CD14-positive monocyte (primary cell): ENCODE measurements at regions not wholly inside any gene's neighbourhood (a gene's known extent, or its start where the extent isn't known, plus 50 kb on each side); places are given as distances from the start of the nearest gene placed in this dataset.
A peak's percentile ranks its signal among the peaks of the same experiment; 100 is the strongest.

Source experiments
- DNase-seq, 3 donors: peaks; one replicate each; pipeline ENCODE4 v3.0.0-alpha.2; 2011 to 2022
- H2AFZ ChIP-seq: 2 replicates; pipeline ENCODE4 v1.6.0; 2012; ENCODE audit warnings: mild to moderate bottlenecking, low read depth, low read length, inconsistent platforms; ENCODE audit not compliant: insufficient read depth, poor library complexity, severe bottlenecking
- H3K27ac ChIP-seq, 2 donors: 1 replicate in 1 of 2; 2 replicates in 1 of 2; pipeline ENCODE4 v1.5.1; 2012 to 2013; ENCODE audit warnings: low read length in 2 of 2, control low read depth in 1 of 2, inconsistent platforms in 1 of 2, low read depth in 1 of 2, mild to moderate bottlenecking in 1 of 2
- H3K27me3 ChIP-seq, 2 donors: one replicate each; pipeline versions ENCODE4 v1.6.0 to v1.6.1; 2011 to 2013; ENCODE audit warnings: low read length in 2 of 2; ENCODE audit not compliant: control insufficient read depth in 2 of 2, insufficient read depth in 2 of 2
- H3K36me3 ChIP-seq, 2 donors: replicated peaks in 1 of 2; 1 replicate in 1 of 2; 2 replicates in 1 of 2; pipeline versions ENCODE4 v1.5.1 to v1.6.1; 2012 to 2013; ENCODE audit warnings: low read length in 2 of 2, control low read depth in 1 of 2, inconsistent platforms in 1 of 2, mild to moderate bottlenecking in 1 of 2; ENCODE audit not compliant: insufficient read depth in 2 of 2, control insufficient read depth in 1 of 2
- H3K4me1 ChIP-seq, 2 donors: 1 replicate in 1 of 2; 2 replicates in 1 of 2; pipeline versions ENCODE4 v1.5.1 to v1.6.1; 2012 to 2013; ENCODE audit warnings: low read length in 2 of 2, control low read depth in 1 of 2, inconsistent platforms in 1 of 2, mild to moderate bottlenecking in 1 of 2, moderate library complexity in 1 of 2; ENCODE audit not compliant: insufficient read depth in 2 of 2, control insufficient read depth in 1 of 2
- H3K4me2 ChIP-seq: replicated peaks from 2 replicates; pipeline ENCODE3; 2012; ENCODE audit warnings: low read length, moderate library complexity, mild to moderate bottlenecking; ENCODE audit not compliant: poor library complexity, severe bottlenecking; ENCODE audit errors: extremely low read depth
- H3K4me3 ChIP-seq, 3 experiments: fragments of 200-600 bp in 1 of 3; sonication (generic) in 1 of 3; replicated peaks in 1 of 3; 1 replicate in 2 of 3; 2 replicates in 1 of 3; pipeline ENCODE4 v1.5.1; 2011 to 2013; ENCODE audit warnings: low read length in 3 of 3, mild to moderate bottlenecking in 3 of 3, control low read depth in 2 of 3, low read depth in 2 of 3, inconsistent platforms in 1 of 3, moderate library complexity in 1 of 3
- H3K79me2 ChIP-seq: 2 replicates; pipeline ENCODE4 v1.6.0; 2012; ENCODE audit warnings: mild to moderate bottlenecking, control low read depth, inconsistent platforms, low read length, moderate library complexity; ENCODE audit not compliant: insufficient read depth
- H3K9ac ChIP-seq: 2 replicates; pipeline ENCODE4 v1.6.0; 2017; ENCODE audit warnings: low read length, mild to moderate bottlenecking; ENCODE audit not compliant: insufficient read depth, poor library complexity, severe bottlenecking
- H3K9me3 ChIP-seq, 2 donors: replicated peaks in 1 of 2; 1 replicate in 1 of 2; 2 replicates in 1 of 2; pipeline versions ENCODE4 v1.5.1 to v1.6.1; 2012 to 2013; ENCODE audit warnings: low read length in 2 of 2, control low read depth in 1 of 2; ENCODE audit not compliant: control insufficient read depth in 1 of 2, insufficient read depth in 1 of 2
- H4K20me1 ChIP-seq: 2 replicates; pipeline ENCODE4 v1.6.0; 2012; ENCODE audit warnings: mild to moderate bottlenecking, low read length, control low read depth, moderate library complexity; ENCODE audit not compliant: insufficient read depth
- H3K27ac Mint-ChIP-seq, 7 donors: one replicate each; pipeline ENCODE4 v1.8.0; 2020; ENCODE audit warnings: mild to moderate bottlenecking in 7 of 7, mixed read lengths in 7 of 7, moderate library complexity in 6 of 7, inconsistent platforms in 2 of 7
- H3K27me3 Mint-ChIP-seq, 3 donors: one replicate each; pipeline ENCODE4 v1.8.0; 2021 to 2022; ENCODE audit warnings: low read depth in 3 of 3, mild to moderate bottlenecking in 3 of 3, mixed read lengths in 3 of 3, moderate library complexity in 3 of 3, inconsistent platforms in 1 of 3
- H3K36me3 Mint-ChIP-seq, 2 donors: one replicate each; pipeline ENCODE4 v1.8.0; 2020; ENCODE audit warnings: mixed read lengths in 2 of 2, inconsistent platforms in 1 of 2, mild to moderate bottlenecking in 1 of 2
- H3K4me1 Mint-ChIP-seq: one replicate; pipeline ENCODE4 v1.8.0; 2020; ENCODE audit warnings: mild to moderate bottlenecking, mixed read lengths
- H3K4me3 Mint-ChIP-seq, 2 donors: one replicate each; pipeline ENCODE4 v1.8.0; 2020; ENCODE audit warnings: mild to moderate bottlenecking in 2 of 2, mixed read lengths in 2 of 2, moderate library complexity in 1 of 2
- H3K9me3 Mint-ChIP-seq, 7 donors: one replicate each; pipeline ENCODE4 v1.8.0; 2020 to 2022; ENCODE audit warnings: mixed read lengths in 7 of 7, mild to moderate bottlenecking in 6 of 7, moderate library complexity in 6 of 7, inconsistent platforms in 2 of 7
- CTCF ChIP-seq: fragments of 200-600 bp; IDR thresholded peaks from one replicate; pipeline ENCODE4 v1.8.0; 2022; ENCODE audit warnings: antibody characterized with exemption, mild to moderate bottlenecking
- WGBS: methylation state at CpG from one replicate; pipeline ENCODE4 v1.1.5; 2013; ENCODE audit warnings: missing lambda C conversion rate; ENCODE audit not compliant: insufficient coverage; 5-methylcytosine and 5-hydroxymethylcytosine counted together
- intact Hi-C, 2 donors: fragments of 100-400 bp; cut with micrococcal nuclease; formaldehyde crosslinking; loops; one replicate each; pipeline versions ENCODE4 v1.15.0 to v1.15.1; 2023

GRCh38 chrX:114338870-114339269 is 245.0 kb upstream of the HTR2C start:
- H3K4me2 ChIP-seq, result no peak overlapping the region
- no peaks in the 10 kb centered on the region for H3K79me2 ChIP-seq
- peaks cover 0 to 2% (median 0%) of the 10 kb centered on the region in 3 donors for H3K27me3 Mint-ChIP-seq
- no peak for DNase-seq
- no peak overlapping the region for H2AFZ ChIP-seq
- H3K36me3 ChIP-seq, result no peaks in the 10 kb centered on the region
- no CpG with 5 or more reads among the region's 2 CpGs for WGBS
- no peak overlapping the region for H3K27ac Mint-ChIP-seq
- H4K20me1 ChIP-seq, result no peaks in the 10 kb centered on the region
- no peaks in the 10 kb centered on the region for H3K27me3 ChIP-seq
- no peaks in the 10 kb centered on the region for H3K4me1 Mint-ChIP-seq
- intact Hi-C loops, result no loop called here
- no peak overlapping the region for H3K4me3 ChIP-seq
- no peaks in the 10 kb centered on the region for H3K4me1 ChIP-seq
- TF ChIP-seq CTCF, result no peak
- no peak overlapping the region for H3K27ac ChIP-seq
- no peak overlapping the region for H3K4me3 Mint-ChIP-seq
- H3K9me3 ChIP-seq, result peaks cover 0 to 4% of the 10 kb centered on the region in 2 donors
- H3K9me3 Mint-ChIP-seq, result peaks cover 0 to 2% (median 0%) of the 10 kb centered on the region in 7 donors
- H3K36me3 Mint-ChIP-seq, result no peaks in the 10 kb centered on the region
- H3K9ac ChIP-seq, result no peak overlapping the region

GRCh38 chrX:114344756-114345349 is 239.0 kb upstream of the HTR2C start:
- H3K4me3 ChIP-seq, result no peak overlapping the region

More at GRCh38 chrX:114344756-114345349, 239.0 kb upstream of the HTR2C start:
- Mint-ChIP-seq H3K9me3 (no peaks in the 10 kb centered on the region), H3K4me1 (no peaks in the 10 kb centered on the region), H3K27ac (no peak overlapping the region), H3K4me3 (no peak overlapping the region), H3K27me3 (peaks cover 0 to 2% (median 0%) of the 10 kb centered on the region in 3 donors), H3K36me3 (no peaks in the 10 kb centered on the region)
- Histone ChIP-seq H2AFZ (no peak overlapping the region), H3K79me2 (no peaks in the 10 kb centered on the region), H3K27ac (no peak overlapping the region), H3K36me3 (no peaks in the 10 kb centered on the region), H3K4me2 (no peak overlapping the region), H3K27me3 (no peaks in the 10 kb centered on the region), H4K20me1 (no peaks in the 10 kb centered on the region), H3K4me1 (no peaks in the 10 kb centered on the region), H3K9me3 (no peaks in the 10 kb centered on the region), H3K9ac (no peak overlapping the region)
- DNase-seq, result peak in 1 of 3 donors; percentile 2
- WGBS, result no CpG with 5 or more reads among the region's 3 CpGs
- peak; percentile 43 for TF ChIP-seq CTCF
- intact Hi-C loops, result no loop called here
